HPDE6-E6E7 (cell line): ENCODE measurements at regions not wholly inside any gene's neighbourhood (a gene's known extent, or its start where the extent isn't known, plus 50 kb on each side); places are given as distances from the start of the nearest gene placed in this dataset.
"Not testable (repeated sequence)": the region's sequence is repeated elsewhere in the genome, so short reads cannot be mapped to it uniquely, and the experiment has no call there.

ENCODE experiments used
- DNase-seq: peaks from one replicate; pipeline ENCODE4 v3.0.0; 2011; ENCODE audit warnings: missing footprints; ENCODE audit errors: extremely low spot score

- no peak for DNase-seq
Measured at GRCh38 chr1:78292361-78292760, 198.4 kb upstream of the PTGFR start.

GRCh38 chr1:78297836-78298235 lies 192.9 kb upstream of the PTGFR start:
- no peak for DNase-seq

GRCh38 chr1:78298349-78298748 lies 192.4 kb upstream of the PTGFR start:
- no peak for DNase-seq

GRCh38 chr1:78301141-78301540 lies 189.6 kb upstream of the PTGFR start:
- no peak for DNase-seq

GRCh38 chr1:78303620-78304019 lies 187.2 kb upstream of the PTGFR start:
- peak; percentile 72 for DNase-seq

GRCh38 chr1:78304341-78304740 lies 186.4 kb upstream of the PTGFR start:
- DNase-seq: no peak

GRCh38 chr1:78304761-78305160 lies 186.0 kb upstream of the PTGFR start:
- DNase-seq: no peak

GRCh38 chr1:78310261-78310660 lies 180.5 kb upstream of the PTGFR start:
- DNase-seq: not testable (repeated sequence)

GRCh38 chr1:78318011-78318410 lies 172.8 kb upstream of the PTGFR start:
- no peak for DNase-seq

GRCh38 chr1:78319603-78320002 lies 171.2 kb upstream of the PTGFR start:
- DNase-seq: no peak

- DNase-seq: no peak
Measured at GRCh38 chr1:78322928-78323680, 167.7 kb upstream of the PTGFR start.

GRCh38 chr1:78325293-78325692 lies 165.5 kb upstream of the PTGFR start:
- no peak for DNase-seq

- no peak for DNase-seq
Measured at GRCh38 chr1:78329475-78329874, 161.3 kb upstream of the PTGFR start.

- no peak for DNase-seq
Measured at GRCh38 chr1:78331799-78332198, 159.0 kb upstream of the PTGFR start.

GRCh38 chr1:78333502-78333901 lies 157.3 kb upstream of the PTGFR start:
- DNase-seq: no peak

- no peak for DNase-seq
Measured at GRCh38 chr1:78334114-78334513, 156.7 kb upstream of the PTGFR start.

GRCh38 chr1:78334952-78335351 lies 155.8 kb upstream of the PTGFR start:
- DNase-seq: no peak

GRCh38 chr1:78336751-78337150 lies 154.0 kb upstream of the PTGFR start:
- DNase-seq: not testable (repeated sequence)

GRCh38 chr1:78339490-78339889 lies 151.3 kb upstream of the PTGFR start:
- peak; percentile 5 for DNase-seq

GRCh38 chr1:78340006-78340405 lies 150.8 kb upstream of the PTGFR start:
- DNase-seq: peak; percentile 51

- no peak for DNase-seq
Measured at GRCh38 chr1:78348496-78349284, 142.1 kb upstream of the PTGFR start.

GRCh38 chr1:78351551-78352216 lies 139.1 kb upstream of the PTGFR start:
- DNase-seq: no peak

- DNase-seq: no peak
Measured at GRCh38 chr1:78355656-78356055, 135.1 kb upstream of the PTGFR start.
